Endothelial cell of umbilical vein (primary cell): ENCODE measurements at regions not wholly inside any gene's neighbourhood (a gene's known extent, or its start where the extent isn't known, plus 50 kb on each side); places are given as distances from the start of the nearest gene placed in this dataset.

ENCODE experiments used
- BruUV-seq: library from RNA; stranded (reverse); fragments of 400-500 nt; replicated peaks from 2 replicates; lab custom pipeline; 2021; lab: Mats Ljungman, UMichigan
- CTCF ChIA-PET: fragments of 300-600, 350-600 bp; sonication (Branson Sonifier 250); formaldehyde crosslinking; loops from one replicate; lab custom pipeline; 2021; ENCODE audit warnings: antibody characterized with exemption, inconsistent platforms; lab: Charles Lee
- POLR2A ChIA-PET: fragments of 300-600, 350-600 bp; sonication (Branson Sonifier 250); formaldehyde crosslinking; loops from one replicate; lab custom pipeline; 2021; ENCODE audit warnings: antibody characterized with exemption, inconsistent platforms; lab: Charles Lee
- DNase-seq: peaks from one replicate; pipeline ENCODE4 v3.0.0-alpha.2; 2011; ENCODE audit warnings: low read depth, low spot score
- FAIRE-seq: peaks from 2 replicates; lab custom pipeline; 2011; peaks lifted over from hg19 to GRCh38; lab: Jason Lieb, UNC
- H2AFZ ChIP-seq: 2 replicates; pipeline ENCODE4 v1.6.0; 2012; ENCODE audit warnings: low read depth, low read length, control low read depth, inconsistent platforms
- H3K27ac ChIP-seq: 2 replicates; pipeline ENCODE4 v1.5.1; 2011; ENCODE audit warnings: low read depth, mild to moderate bottlenecking, control low read depth, low read length, moderate library complexity; ENCODE audit not compliant: insufficient read depth
- H3K27me3 ChIP-seq, 2 experiments: 2 replicates each; pipeline versions ENCODE4 v1.6.0 to v1.6.1; 2011; ENCODE audit warnings: low read length in 2 of 2, mixed read lengths in 1 of 2; ENCODE audit not compliant: control insufficient read depth in 2 of 2, insufficient read depth in 2 of 2
- H3K36me3 ChIP-seq, 2 experiments: 2 replicates in 1 of 2; 3 replicates in 1 of 2; pipeline ENCODE4 v1.5.1; 2011; ENCODE audit warnings: low read length in 2 of 2, mild to moderate bottlenecking in 1 of 2, moderate library complexity in 1 of 2; ENCODE audit not compliant: control insufficient read depth in 2 of 2, insufficient read depth in 2 of 2; ENCODE audit errors: extremely low read depth in 1 of 2
- H3K4me1 ChIP-seq: 3 replicates; pipeline ENCODE4 v1.5.1; 2011; ENCODE audit warnings: mild to moderate bottlenecking, low read length; ENCODE audit not compliant: control insufficient read depth, insufficient read depth; ENCODE audit errors: extremely low read depth
- H3K4me2 ChIP-seq: 2 replicates; pipeline ENCODE4 v1.6.1; 2011; ENCODE audit warnings: low read length, control low read depth, mixed read lengths; ENCODE audit not compliant: insufficient read depth
- H3K4me3 ChIP-seq, 3 experiments: fragments of 200-600 bp in 1 of 3; sonication (generic), shearing (Covaris generic) in 1 of 3; replicated peaks in 1 of 3; 2 replicates each; pipeline ENCODE4 v1.5.1; 2011 to 2016; ENCODE audit warnings: control low read depth in 3 of 3, low read length in 3 of 3, mild to moderate bottlenecking in 2 of 3, inconsistent platforms in 1 of 3, low read depth in 1 of 3, moderate library complexity in 1 of 3; ENCODE audit not compliant: insufficient read depth in 1 of 3
- H3K79me2 ChIP-seq: 2 replicates; pipeline ENCODE4 v1.6.0; 2012; ENCODE audit warnings: low read length, inconsistent platforms; ENCODE audit not compliant: control insufficient read depth, insufficient read depth
- H3K9ac ChIP-seq: replicated peaks from 2 replicates; pipeline ENCODE3; 2011; ENCODE audit warnings: low read length, control low read depth; ENCODE audit not compliant: insufficient read depth; ENCODE audit errors: extremely low read depth
- H3K9me1 ChIP-seq: replicated peaks from 3 replicates; pipeline ENCODE4 v1.6.0; 2011; ENCODE audit warnings: mild to moderate bottlenecking, low read length; ENCODE audit not compliant: control insufficient read depth, insufficient read depth; ENCODE audit errors: extremely low read depth
- H3K9me3 ChIP-seq: replicated peaks from 2 replicates; pipeline ENCODE4 v1.5.1; 2012; ENCODE audit warnings: low read length, inconsistent platforms; ENCODE audit not compliant: control insufficient read depth, insufficient read depth
- H4K20me1 ChIP-seq: replicated peaks from 2 replicates; pipeline ENCODE3; 2011; ENCODE audit warnings: mild to moderate bottlenecking, low read length; ENCODE audit not compliant: control insufficient read depth, insufficient read depth; ENCODE audit errors: extremely low read depth
- EZH2 ChIP-seq: IDR thresholded peaks from 2 replicates; pipeline ENCODE4 v1.6.1; 2012; ENCODE audit warnings: borderline replicate concordance, low read depth, mild to moderate bottlenecking, moderate library complexity, low read length, inconsistent platforms; ENCODE audit not compliant: severe bottlenecking
- FOS ChIP-seq: IDR thresholded peaks from 2 replicates; pipeline ENCODE4 v1.6.1; 2011; ENCODE audit warnings: mild to moderate bottlenecking, low read length, moderate library complexity, borderline replicate concordance; ENCODE audit not compliant: insufficient read depth
- GATA2 ChIP-seq: IDR thresholded peaks from 2 replicates; pipeline ENCODE4 v1.7.0; 2011; ENCODE audit warnings: low read depth, mild to moderate bottlenecking, moderate library complexity, mixed read lengths, low read length; ENCODE audit not compliant: insufficient read length, insufficient read depth
- JUN ChIP-seq: IDR thresholded peaks from 2 replicates; pipeline ENCODE4 v1.6.1; 2011; ENCODE audit warnings: borderline replicate concordance, low read depth; ENCODE audit not compliant: insufficient read length, insufficient read depth
- POLR2A ChIP-seq: IDR thresholded peaks from 2 replicates; pipeline ENCODE4 v1.6.1; 2012; ENCODE audit warnings: low read depth, mild to moderate bottlenecking, control low read depth, low read length
- POLR2AphosphoS5 ChIP-seq: IDR thresholded peaks from 2 replicates; pipeline ENCODE4 v1.6.1; 2012; ENCODE audit warnings: low read depth, mild to moderate bottlenecking, control low read depth, low read length, moderate library complexity; ENCODE audit not compliant: insufficient read depth
- dilution Hi-C: fragments of 300-500 bp; cut with MboI; formaldehyde crosslinking; loops from one replicate; pipeline ENCODE4 v1.15.0; 2019; ENCODE audit warnings: low sequenced_read_pairs; ENCODE audit not compliant: extremely low pct_ligation_motif_present
- intact Hi-C: fragments of 100-400 bp; cut with micrococcal nuclease; formaldehyde crosslinking; loops from one replicate; pipeline ENCODE4 v1.10.0; 2022
- TF ChIP-seq, protein P1 (sequence below), 2 donors: IDR thresholded peaks; 1 replicate in 1 of 2; 2 replicates in 1 of 2; pipeline ENCODE4 v1.5.1; 2011; ENCODE audit warnings: low read length in 2 of 2, mild to moderate bottlenecking in 2 of 2, moderate library complexity in 2 of 2, control low read depth in 1 of 2, inconsistent platforms in 1 of 2, low read depth in 1 of 2; ENCODE audit not compliant: insufficient read depth in 1 of 2; ENCODE audit errors: extremely low read depth in 1 of 2

DNA sequence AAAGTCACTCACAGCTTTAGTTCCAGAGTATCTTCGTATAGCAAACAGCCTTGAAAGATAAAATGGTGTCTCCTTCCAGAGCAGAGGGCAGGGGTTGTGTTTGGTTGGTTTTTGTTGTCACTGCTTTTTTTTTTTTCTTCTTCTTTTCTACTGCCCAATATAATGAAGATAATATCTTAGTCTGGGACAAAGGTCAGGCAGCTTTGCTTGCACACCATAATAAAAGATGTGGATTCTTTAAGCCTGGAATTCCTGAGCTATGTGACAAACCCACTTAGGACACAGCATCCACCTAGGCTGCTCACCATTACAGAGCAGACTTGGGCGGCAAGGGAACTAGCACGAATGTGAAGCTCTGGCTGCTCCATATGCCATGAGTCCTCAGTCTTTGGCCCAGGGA lies 165.6 kb upstream of the MIR17HG start:
- H3K79me2 ChIP-seq, result no peaks in the 10 kb centered on the region
- H3K4me1 ChIP-seq, result no peaks in the 10 kb centered on the region
- TF ChIP-seq JUN (no peak), POLR2A (no peak), GATA2 (no peak), POLR2AphosphoS5 (no peak), EZH2 (no peak), FOS (no peak)
- TF ChIP-seq, protein P1, sequence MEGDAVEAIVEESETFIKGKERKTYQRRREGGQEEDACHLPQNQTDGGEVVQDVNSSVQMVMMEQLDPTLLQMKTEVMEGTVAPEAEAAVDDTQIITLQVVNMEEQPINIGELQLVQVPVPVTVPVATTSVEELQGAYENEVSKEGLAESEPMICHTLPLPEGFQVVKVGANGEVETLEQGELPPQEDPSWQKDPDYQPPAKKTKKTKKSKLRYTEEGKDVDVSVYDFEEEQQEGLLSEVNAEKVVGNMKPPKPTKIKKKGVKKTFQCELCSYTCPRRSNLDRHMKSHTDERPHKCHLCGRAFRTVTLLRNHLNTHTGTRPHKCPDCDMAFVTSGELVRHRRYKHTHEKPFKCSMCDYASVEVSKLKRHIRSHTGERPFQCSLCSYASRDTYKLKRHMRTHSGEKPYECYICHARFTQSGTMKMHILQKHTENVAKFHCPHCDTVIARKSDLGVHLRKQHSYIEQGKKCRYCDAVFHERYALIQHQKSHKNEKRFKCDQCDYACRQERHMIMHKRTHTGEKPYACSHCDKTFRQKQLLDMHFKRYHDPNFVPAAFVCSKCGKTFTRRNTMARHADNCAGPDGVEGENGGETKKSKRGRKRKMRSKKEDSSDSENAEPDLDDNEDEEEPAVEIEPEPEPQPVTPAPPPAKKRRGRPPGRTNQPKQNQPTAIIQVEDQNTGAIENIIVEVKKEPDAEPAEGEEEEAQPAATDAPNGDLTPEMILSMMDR (IDR thresholded peaks at IDR 0.05; ENCODE audit: extremely low read depth in 1 of 2, insufficient read depth in 1 of 2, low read depth in 1 of 2, low read length in 2 of 2), result no peak
- dilution Hi-C loops, result no loop called here
- no peaks in the 10 kb centered on the region for H4K20me1 ChIP-seq
- no peak overlapping the region for H3K4me3 ChIP-seq
- POLR2A ChIA-PET, result no interaction called here
- intact Hi-C loops, result no loop called here
- no peaks in the 10 kb centered on the region for H3K27me3 ChIP-seq
- H2AFZ ChIP-seq, result no peak overlapping the region
- DNase-seq, result no peak
- no peaks in the 10 kb centered on the region for H3K9me1 ChIP-seq
- BruUV-seq, result no TSS peak
- CTCF ChIA-PET, result interaction anchor here (0.7 kb wide), 1 partner anchor 104 kb away, joined by 3 read pairs; no protein-coding TSS in a partner anchor
- FAIRE-seq, result no peak
- no peaks in the 10 kb centered on the region for H3K9me3 ChIP-seq
- no peak overlapping the region for H3K9ac ChIP-seq
- H3K27ac ChIP-seq, result no peak overlapping the region
- H3K36me3 ChIP-seq, result no peaks in the 10 kb centered on the region
- H3K4me2 ChIP-seq, result no peak overlapping the region
